ENCODE measurements at regions not wholly inside any gene's neighbourhood (a gene's known extent, or its start where the extent isn't known, plus 50 kb on each side); places are given as distances from the start of the nearest gene placed in this dataset.
"Not testable (repeated sequence)": the region's sequence is repeated elsewhere in the genome, so short reads cannot be mapped to it uniquely, and the experiment has no call there.

DNA sequence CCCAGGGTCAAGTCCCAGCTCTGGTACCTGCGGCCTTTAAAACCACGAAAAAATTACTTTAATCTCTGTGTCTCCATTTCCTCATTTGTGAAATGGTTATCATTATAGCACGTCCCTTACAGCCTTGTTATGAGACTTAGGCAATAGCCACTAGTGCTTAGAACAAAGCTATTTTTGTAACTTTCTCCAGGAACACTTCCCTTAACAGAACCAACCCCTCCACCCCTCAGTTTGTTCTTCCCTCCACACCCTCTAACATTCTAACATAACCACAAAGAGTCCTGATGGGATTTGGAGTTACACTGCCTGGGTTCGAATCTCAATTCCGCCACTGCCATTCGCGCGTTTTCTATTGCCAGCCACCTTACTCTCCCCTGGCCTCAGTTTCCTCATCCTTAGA is 2777.4 kb upstream of the TPTE start:
- no CpG with 5 or more reads among the region's 8 CpGs for WGBS, 10 experiments
- H3K4me1 ChIP-seq (replicated peaks in 1 of 2); H3K4me3 ChIP-seq; H3K27ac ChIP-seq; ATAC-seq (replicated peaks in 6 of 8); in situ Hi-C loops (cut with MboI; ENCODE audit: low pct_unique_long_range_greater_than_20kb in 2 of 9, low sequenced_read_pairs in 9 of 9, unreplicated experiment in 9 of 9): not testable (repeated sequence)

DNA sequence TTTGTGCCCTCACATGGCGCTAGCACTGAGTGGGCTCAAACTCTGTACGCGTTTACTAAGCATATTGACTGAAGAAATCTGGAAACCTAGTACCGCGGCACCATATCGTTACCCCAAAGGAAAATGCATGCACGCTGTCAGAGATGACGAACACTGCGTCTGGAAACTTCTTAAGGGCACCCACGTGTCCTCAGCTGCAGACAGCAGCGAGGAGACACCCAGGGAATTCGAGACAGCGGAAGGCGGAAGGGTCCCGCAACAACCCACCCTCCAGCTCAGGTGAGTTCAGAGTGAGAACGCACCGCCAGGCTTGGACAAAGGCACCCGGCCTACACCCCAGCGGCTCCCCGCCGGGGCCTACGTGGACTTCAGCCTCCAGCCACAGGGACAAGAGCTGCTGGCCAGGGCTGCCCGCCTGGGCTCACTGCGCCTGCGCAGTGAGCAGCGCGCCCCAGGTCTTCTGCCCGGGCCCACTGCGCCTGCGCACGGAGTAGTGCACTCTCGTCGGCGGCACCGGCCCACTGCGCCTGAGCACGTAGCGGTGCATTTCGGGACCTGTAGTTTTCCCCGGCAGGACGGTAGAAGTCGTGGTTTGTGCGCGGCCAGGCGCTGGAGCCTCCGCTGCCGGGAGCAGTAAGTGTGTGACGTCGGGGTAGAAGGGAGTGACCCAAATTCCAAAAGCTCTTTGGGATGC is 2776.8 kb upstream of the TPTE start:
- in situ Hi-C loops (cut with MboI; ENCODE audit: low pct_unique_long_range_greater_than_20kb in 2 of 9, low sequenced_read_pairs in 9 of 9, unreplicated experiment in 9 of 9); H3K27ac ChIP-seq; H3K4me1 ChIP-seq (replicated peaks in 1 of 2); H3K4me3 ChIP-seq: not testable (repeated sequence)
- WGBS, 10 experiments: no CpG with 5 or more reads among the region's 49 CpGs
- peak; percentile 95 to 100 (median 96) for ATAC-seq (replicated peaks in 6 of 8)

DNA sequence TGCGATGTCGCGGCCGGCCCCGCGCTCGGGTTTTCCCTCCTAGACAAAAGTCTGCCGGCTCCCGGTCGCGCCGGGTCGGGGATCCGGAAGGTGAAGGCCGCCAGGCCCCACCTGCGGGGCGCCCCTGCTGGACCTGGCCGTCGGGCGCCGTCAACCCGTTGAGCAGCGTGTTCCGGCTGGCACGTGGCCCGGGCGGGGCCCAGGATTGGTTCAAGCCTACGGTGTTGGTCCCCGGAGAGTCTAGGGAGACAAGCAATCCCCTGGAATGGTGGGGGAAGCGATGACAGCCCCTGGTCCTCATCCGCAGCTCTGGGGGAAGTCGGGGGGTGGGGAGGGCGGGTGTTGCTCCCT is 2776.3 kb upstream of the TPTE start:
- H3K4me1 ChIP-seq (replicated peaks in 1 of 2); H3K4me3 ChIP-seq; H3K27ac ChIP-seq; in situ Hi-C loops (cut with MboI; ENCODE audit: low pct_unique_long_range_greater_than_20kb in 2 of 9, low sequenced_read_pairs in 9 of 9, unreplicated experiment in 9 of 9): not testable (repeated sequence)
- ATAC-seq (replicated peaks in 6 of 8): peak; percentile 83 to 93 (median 88)
- WGBS, 10 experiments: no CpG with 5 or more reads among the region's 33 CpGs

DNA sequence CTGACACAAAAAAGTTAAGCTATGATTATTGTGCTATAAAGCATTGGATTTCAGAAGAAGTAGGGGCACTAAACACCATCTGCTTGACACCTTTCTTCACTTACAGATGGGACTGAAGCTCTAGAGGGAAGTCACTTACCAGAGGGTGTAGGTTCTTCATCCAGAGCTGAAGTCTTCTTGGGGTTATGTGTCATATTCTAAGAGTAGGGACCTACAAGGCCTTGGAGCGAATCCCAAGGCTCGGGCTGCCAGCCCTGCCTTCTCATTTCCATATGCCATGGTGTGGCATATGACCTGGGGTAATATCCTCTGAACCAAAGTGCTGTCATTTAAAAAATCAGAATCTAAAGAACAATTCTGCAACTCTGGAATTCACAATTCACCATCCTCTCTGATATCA is 2773.4 kb upstream of the TPTE start:
- H3K4me1 ChIP-seq (replicated peaks in 1 of 2); H3K4me3 ChIP-seq; in situ Hi-C loops (cut with MboI; ENCODE audit: low pct_unique_long_range_greater_than_20kb in 2 of 9, low sequenced_read_pairs in 9 of 9, unreplicated experiment in 9 of 9); ATAC-seq (replicated peaks in 6 of 8); H3K27ac ChIP-seq: not testable (repeated sequence)
- no CpG with 5 or more reads among the region's 2 CpGs for WGBS, 10 experiments

DNA sequence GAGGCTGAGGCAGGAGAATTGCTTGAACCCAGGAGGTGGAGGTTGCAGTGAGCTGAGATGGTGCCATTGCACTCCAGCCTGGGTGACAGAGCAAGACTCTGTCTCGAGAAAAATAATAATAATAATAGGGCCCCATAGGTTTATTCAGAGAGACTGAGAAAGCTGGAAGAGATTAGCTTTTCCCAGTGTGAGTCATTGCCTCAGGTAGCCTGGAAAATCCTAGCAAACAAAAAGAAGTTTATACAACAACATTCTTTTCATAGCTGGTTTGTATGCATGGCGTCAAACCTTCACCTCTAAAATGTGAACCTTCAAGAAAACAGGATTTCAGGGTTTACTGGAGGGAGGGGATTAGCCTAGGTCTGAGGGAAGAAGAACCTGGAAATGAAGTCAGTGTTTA is 2768.8 kb upstream of the TPTE start:
- WGBS, 10 experiments: no CpG with 5 or more reads among the region's 2 CpGs
- H3K4me3 ChIP-seq; in situ Hi-C loops (cut with MboI; ENCODE audit: low pct_unique_long_range_greater_than_20kb in 2 of 9, low sequenced_read_pairs in 9 of 9, unreplicated experiment in 9 of 9); H3K27ac ChIP-seq; ATAC-seq (replicated peaks in 6 of 8); H3K4me1 ChIP-seq (replicated peaks in 1 of 2): not testable (repeated sequence)

DNA sequence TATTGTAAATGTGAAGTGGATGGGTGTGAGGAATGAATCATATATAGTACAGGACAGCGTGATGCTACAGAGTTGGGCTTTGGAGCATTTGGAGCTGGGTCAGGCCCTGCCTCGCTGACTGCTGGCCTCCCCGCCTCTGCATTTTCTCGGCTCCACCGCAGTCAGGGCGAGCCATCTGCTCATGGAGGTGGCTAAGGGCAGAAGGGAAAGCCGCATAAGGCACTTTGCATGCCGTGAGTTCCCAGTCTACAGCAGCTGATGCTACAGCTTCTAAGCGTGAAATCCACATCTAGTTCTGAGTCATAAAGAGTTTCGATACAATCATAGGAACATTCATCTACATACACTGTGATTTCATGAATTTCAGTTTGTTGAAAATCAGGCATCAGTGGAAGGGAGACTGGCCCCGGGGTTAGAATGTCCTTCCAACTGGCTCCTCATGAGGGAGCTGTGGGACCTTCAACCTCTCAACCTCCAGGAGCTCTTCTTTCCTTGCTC is 2768.0 kb upstream of the TPTE start:
- WGBS, 10 experiments: no CpG with 5 or more reads among the region's 11 CpGs
- H3K4me3 ChIP-seq; in situ Hi-C loops (cut with MboI; ENCODE audit: low pct_unique_long_range_greater_than_20kb in 2 of 9, low sequenced_read_pairs in 9 of 9, unreplicated experiment in 9 of 9); H3K27ac ChIP-seq; H3K4me1 ChIP-seq (replicated peaks in 1 of 2): not testable (repeated sequence)
- ATAC-seq (replicated peaks in 6 of 8): peak; percentile 53 to 99 (median 88)

DNA sequence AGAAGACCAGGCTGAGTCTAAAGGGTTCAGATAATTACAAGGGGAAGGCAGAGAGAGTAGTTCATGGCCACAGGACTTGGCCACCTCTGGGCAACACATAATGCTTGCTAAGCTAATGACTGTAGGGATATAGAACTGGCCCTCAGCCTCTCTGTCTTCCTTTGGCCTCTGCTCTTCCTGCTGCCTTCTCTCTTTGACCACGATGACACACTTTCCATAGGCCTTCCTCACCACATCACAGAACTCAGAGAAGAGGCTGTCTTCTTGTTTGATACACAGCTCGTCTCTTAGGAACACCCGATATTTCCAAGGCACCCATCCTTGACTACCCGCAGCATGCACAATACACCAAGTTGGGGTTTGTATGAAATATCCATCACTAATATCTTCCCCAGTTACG is 2751.4 kb upstream of the TPTE start:
- WGBS, 10 experiments: no CpG with 5 or more reads among the region's 5 CpGs
- in situ Hi-C loops (cut with MboI; ENCODE audit: low pct_unique_long_range_greater_than_20kb in 2 of 9, low sequenced_read_pairs in 9 of 9, unreplicated experiment in 9 of 9); H3K4me3 ChIP-seq; H3K27ac ChIP-seq; H3K4me1 ChIP-seq (replicated peaks in 1 of 2); ATAC-seq (replicated peaks in 6 of 8): not testable (repeated sequence)

DNA sequence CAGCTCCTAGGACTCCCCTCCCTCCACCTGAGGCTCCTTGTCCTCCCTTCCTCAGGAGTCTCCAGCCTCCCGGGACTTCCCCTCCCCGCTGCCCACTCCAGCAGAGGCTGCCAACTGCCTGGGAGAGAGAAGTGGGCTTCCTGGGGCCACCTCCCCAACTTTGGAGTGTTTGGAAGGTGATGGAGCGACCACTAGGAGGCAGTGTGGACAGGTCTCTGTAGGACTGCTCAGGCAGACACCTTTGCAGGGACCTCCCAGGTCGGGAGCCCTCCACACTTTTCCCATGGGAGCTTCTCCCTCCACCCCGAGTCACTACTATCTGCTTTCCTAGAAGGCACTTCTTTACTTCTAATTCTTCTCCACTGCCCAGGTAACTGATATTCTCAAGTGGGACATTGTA is 2747.2 kb upstream of the TPTE start:
- no CpG with 5 or more reads among the region's 5 CpGs for WGBS, 10 experiments
- ATAC-seq (replicated peaks in 6 of 8); in situ Hi-C loops (cut with MboI; ENCODE audit: low pct_unique_long_range_greater_than_20kb in 2 of 9, low sequenced_read_pairs in 9 of 9, unreplicated experiment in 9 of 9); H3K4me3 ChIP-seq; H3K4me1 ChIP-seq (replicated peaks in 1 of 2); H3K27ac ChIP-seq: not testable (repeated sequence)

DNA sequence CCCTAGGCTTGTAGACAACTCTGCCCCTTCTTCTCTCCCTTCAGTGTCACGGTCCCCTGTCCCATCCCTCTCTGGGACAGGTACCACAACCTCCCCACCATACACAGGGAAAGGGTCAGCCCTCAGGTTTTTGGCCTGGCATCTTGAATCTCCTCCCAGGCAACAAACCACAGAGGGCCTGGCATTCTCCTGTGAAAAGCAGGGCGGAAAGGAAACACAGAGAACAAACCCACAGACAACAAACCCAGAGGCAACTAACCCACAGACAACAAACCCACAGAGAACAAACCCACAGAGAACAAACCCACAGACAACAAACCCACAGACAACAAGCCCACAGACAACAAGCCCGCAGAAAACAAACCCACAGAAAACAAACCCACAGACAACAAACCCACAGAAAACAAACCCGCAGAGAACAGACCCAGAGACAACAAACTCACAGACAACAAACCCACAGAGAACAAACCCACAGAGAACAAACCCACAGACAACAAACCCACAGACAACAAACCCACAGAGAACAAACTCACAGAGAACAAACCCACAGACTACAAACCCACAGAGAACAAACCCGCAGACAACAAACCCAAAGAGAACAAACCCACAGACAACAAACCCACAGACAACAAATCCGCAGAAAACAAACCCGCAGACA is 2745.9 kb upstream of the TPTE start:
- WGBS, 10 experiments: 88 to 100% (median 98%) methylated on average over 2 to 5 of the region's 7 CpGs; no CpG with 5 or more reads in 6 of the 10 experiments
- H3K27ac ChIP-seq; H3K4me3 ChIP-seq; ATAC-seq (replicated peaks in 6 of 8); H3K4me1 ChIP-seq (replicated peaks in 1 of 2); in situ Hi-C loops (cut with MboI; ENCODE audit: low pct_unique_long_range_greater_than_20kb in 2 of 9, low sequenced_read_pairs in 9 of 9, unreplicated experiment in 9 of 9): not testable (repeated sequence)

DNA sequence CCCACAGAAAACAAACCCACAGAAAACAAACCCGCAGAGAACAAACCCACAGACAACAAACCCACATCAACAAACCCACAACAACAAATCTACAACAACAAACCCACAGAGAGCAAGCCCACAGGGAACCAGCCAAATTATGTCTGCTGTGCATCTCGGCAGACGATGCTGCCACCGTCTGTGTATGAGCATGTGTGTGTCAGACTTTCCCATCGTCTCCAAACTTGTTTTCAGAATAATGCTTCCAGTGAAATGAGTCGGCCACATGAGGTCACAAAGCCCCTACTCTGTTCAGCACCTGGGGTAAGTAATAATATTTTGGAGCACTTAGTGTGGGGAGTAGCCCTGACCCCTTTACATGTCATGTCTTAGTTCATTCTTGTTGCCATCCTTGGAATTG is 2745.3 kb upstream of the TPTE start:
- in situ Hi-C loops (cut with MboI; ENCODE audit: low pct_unique_long_range_greater_than_20kb in 2 of 9, low sequenced_read_pairs in 9 of 9, unreplicated experiment in 9 of 9); H3K4me1 ChIP-seq (replicated peaks in 1 of 2); H3K4me3 ChIP-seq; H3K27ac ChIP-seq; ATAC-seq (replicated peaks in 6 of 8): not testable (repeated sequence)
- WGBS, 10 experiments: no CpG with 5 or more reads among the region's 6 CpGs

DNA sequence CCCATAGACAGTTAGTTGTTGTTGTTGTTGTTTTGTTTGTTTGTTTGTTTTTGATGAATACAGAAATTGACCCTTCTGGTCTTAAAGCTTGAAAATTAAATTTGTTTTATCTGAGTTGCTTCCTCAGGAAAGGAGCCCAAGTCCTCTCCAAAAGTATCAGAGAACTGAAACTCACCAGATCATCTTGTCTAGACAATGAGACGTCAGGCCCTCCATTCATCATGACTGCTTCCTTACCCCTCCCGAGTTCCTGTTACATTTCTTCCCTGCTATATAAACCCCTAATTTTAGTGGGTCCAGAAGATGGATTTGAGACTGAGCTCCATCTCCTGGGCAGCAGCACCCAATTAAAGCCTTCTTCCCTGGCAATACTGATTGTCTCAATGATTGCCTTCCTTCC is 2744.8 kb upstream of the TPTE start:
- H3K4me3 ChIP-seq; ATAC-seq (replicated peaks in 6 of 8); in situ Hi-C loops (cut with MboI; ENCODE audit: low pct_unique_long_range_greater_than_20kb in 2 of 9, low sequenced_read_pairs in 9 of 9, unreplicated experiment in 9 of 9); H3K27ac ChIP-seq; H3K4me1 ChIP-seq (replicated peaks in 1 of 2): not testable (repeated sequence)
- no CpG with 5 or more reads among the region's 2 CpGs for WGBS, 10 experiments

DNA sequence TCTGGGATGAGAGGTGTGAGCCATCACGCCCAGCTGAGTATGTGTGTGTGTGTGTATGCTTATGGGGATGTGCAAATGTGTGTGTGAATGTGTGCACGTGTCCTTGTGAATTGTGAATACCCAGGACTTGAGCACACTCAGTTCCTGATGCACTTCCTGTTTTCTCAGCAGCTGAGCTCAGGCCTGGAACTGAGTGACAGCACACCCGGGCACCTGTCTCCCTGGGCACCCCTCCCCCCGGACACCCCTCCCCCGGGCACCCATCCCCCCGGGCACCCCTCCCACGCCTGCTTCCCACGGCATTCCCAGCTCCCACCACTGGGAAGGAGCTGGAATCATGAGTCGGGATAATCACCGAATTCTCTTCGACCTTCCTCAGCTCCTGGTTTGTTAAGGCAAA is 2744.1 kb upstream of the TPTE start:
- H3K4me1 ChIP-seq (replicated peaks in 1 of 2); in situ Hi-C loops (cut with MboI; ENCODE audit: low pct_unique_long_range_greater_than_20kb in 2 of 9, low sequenced_read_pairs in 9 of 9, unreplicated experiment in 9 of 9); H3K4me3 ChIP-seq; H3K27ac ChIP-seq; ATAC-seq (replicated peaks in 6 of 8): not testable (repeated sequence)
- WGBS, 10 experiments: no CpG with 5 or more reads among the region's 11 CpGs

DNA sequence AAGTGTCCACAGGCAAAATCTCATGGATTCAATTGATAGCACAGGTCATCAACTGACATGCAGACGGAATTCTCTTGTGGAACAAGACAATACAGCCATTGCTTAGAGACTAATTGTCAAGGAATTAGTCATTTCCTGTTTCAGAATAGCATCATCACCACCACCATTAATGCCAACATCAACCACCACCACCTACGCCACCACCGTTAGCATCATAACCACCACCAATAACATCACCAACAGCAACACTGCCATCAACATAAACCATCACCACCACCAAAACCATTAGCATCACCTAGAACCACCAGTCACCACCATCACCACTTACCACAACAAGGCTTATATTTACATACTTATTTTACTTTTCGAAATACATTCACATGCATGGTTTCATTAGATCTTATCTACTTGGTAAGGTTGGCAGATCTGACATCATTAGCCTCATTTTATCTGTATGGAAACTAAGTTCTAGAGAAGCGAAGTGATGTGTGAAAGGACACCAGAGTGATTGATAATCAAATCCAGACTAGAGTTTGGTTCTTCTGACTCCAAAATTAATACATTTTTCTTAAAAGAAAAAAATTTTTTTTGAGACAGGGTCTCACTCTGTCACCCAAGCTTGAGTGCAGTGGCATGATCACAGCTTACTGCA is 2733.8 kb upstream of the TPTE start:
- ATAC-seq (replicated peaks in 6 of 8); in situ Hi-C loops (cut with MboI; ENCODE audit: low pct_unique_long_range_greater_than_20kb in 2 of 9, low sequenced_read_pairs in 9 of 9, unreplicated experiment in 9 of 9); H3K27ac ChIP-seq; H3K4me1 ChIP-seq (replicated peaks in 1 of 2); H3K4me3 ChIP-seq: not testable (repeated sequence)
- no CpG with 5 or more reads among the region's 5 CpGs for WGBS, 10 experiments

DNA sequence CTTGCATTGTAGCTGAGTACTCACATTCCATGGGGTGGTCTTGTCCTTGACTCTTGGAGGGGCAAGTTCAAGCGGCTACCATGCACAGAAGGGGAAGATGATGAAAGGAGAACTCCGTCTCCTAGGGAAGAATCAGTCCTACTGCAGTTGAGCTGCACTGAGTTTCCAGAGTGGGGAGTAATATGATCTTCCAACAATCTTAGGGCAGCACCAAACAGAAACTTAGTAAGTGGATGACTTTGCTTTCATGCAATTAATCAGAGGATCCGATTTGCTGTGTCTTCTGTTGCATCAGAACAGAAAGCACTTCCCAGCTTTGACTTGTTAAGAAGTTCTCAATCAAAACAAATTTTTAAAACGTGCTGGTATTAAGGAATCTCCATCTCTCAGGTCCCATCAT is 2727.6 kb upstream of the TPTE start:
- H3K27ac ChIP-seq; H3K4me3 ChIP-seq; H3K4me1 ChIP-seq (replicated peaks in 1 of 2); in situ Hi-C loops (cut with MboI; ENCODE audit: low pct_unique_long_range_greater_than_20kb in 2 of 9, low sequenced_read_pairs in 9 of 9, unreplicated experiment in 9 of 9): not testable (repeated sequence)
- WGBS, 10 experiments: no CpG with 5 or more reads among the region's 4 CpGs
- ATAC-seq (replicated peaks in 6 of 8): peak in 2 of 8 experiments; percentile 25 to 79

Data from motor neuron (in vitro differentiated cells).